Gastrocnemius medialis (tissue), 4 donors: ENCODE measurements at regions not wholly inside any gene's neighbourhood (a gene's known extent, or its start where the extent isn't known, plus 50 kb on each side); places are given as distances from the start of the nearest gene placed in this dataset.

ENCODE experiments used
- ATAC-seq, 2 donors: fragments of 150-250 bp; one replicate each; pipeline ENCODE4 v1.9.1; 2016
- DNase-seq, 2 donors: peaks; one replicate each; pipeline ENCODE4 v3.0.0-alpha.2; 2019
- H3K27ac ChIP-seq, 4 donors: fragments of 200-600 bp; sonication (generic); 1 replicate in 1 of 4; 2 replicates in 3 of 4; pipeline ENCODE4 v1.5.1; 2016 to 2018; ENCODE audit warnings: mild to moderate bottlenecking in 2 of 4, moderate library complexity in 1 of 4
- H3K27me3 ChIP-seq, 3 donors: fragments of 200-600 bp; sonication (generic) in 2 of 3; 1 replicate in 1 of 3; 2 replicates in 2 of 3; pipeline versions ENCODE4 v1.5.1 to v1.6.0; 2016 to 2019; ENCODE audit warnings: mild to moderate bottlenecking in 1 of 3, moderate library complexity in 1 of 3
- H3K36me3 ChIP-seq, 2 donors: fragments of 200-600 bp; sonication (generic) in 1 of 2; one replicate each; pipeline ENCODE4 v1.5.1; 2017 to 2018
- H3K4me1 ChIP-seq, 2 donors: fragments of 200-600 bp; sonication (generic) in 1 of 2; one replicate each; pipeline ENCODE4 v1.5.1; 2016 to 2017; ENCODE audit warnings: mild to moderate bottlenecking in 2 of 2
- H3K4me3 ChIP-seq, 4 donors: fragments of 200-600 bp; sonication (generic) in 3 of 4; 1 replicate in 1 of 4; 2 replicates in 3 of 4; pipeline ENCODE4 v1.5.1; 2016 to 2019; ENCODE audit warnings: mild to moderate bottlenecking in 2 of 4
- H3K9me3 ChIP-seq, 3 donors: fragments of 200-600 bp; sonication (generic) in 2 of 3; 1 replicate in 1 of 3; 2 replicates in 2 of 3; pipeline ENCODE4 v1.5.1; 2016 to 2019
- POLR2A ChIP-seq, 2 donors: fragments of 450-650 bp; IDR thresholded peaks; one replicate each; pipeline ENCODE4 v1.6.1; 2017; ENCODE audit warnings: antibody characterized with exemption in 2 of 2, mild to moderate bottlenecking in 2 of 2, moderate library complexity in 2 of 2
- in situ Hi-C, 4 donors: fragments of 200-750 bp; cut with MboI; loops; one replicate each; pipeline versions ENCODE4 v1.15.0 to v1.8.0; 2017; ENCODE audit warnings: low sequenced_read_pairs in 4 of 4
- intact Hi-C: fragments of 100-400 bp; cut with DNase I; formaldehyde crosslinking; loops from one replicate; pipeline ENCODE4 v1.15.1; 2023; ENCODE audit warnings: low total_unique reads
- TF ChIP-seq, protein P1 (sequence below), 5 experiments: fragments of 450-650 bp in 3 of 5; fragments of 200-600 bp in 2 of 5; sonication (generic) in 2 of 5; IDR thresholded peaks in 4 of 5; conservative IDR thresholded peaks in 1 of 5; 1 replicate in 4 of 5; 2 replicates in 1 of 5; pipeline ENCODE4 v1.5.1; 2016 to 2019; ENCODE audit warnings: antibody characterized with exemption in 5 of 5, mild to moderate bottlenecking in 3 of 5, moderate library complexity in 3 of 5

- Histone ChIP-seq H3K36me3 (no peaks in the 10 kb centered on the region), H3K27ac (no peak overlapping the region), H3K27me3 (no peaks in the 10 kb centered on the region), H3K4me3 (no peak overlapping the region), H3K4me1 (peaks cover 4 to 8% of the 10 kb centered on the region in 2 donors), H3K9me3 (no peaks in the 10 kb centered on the region)
- intact Hi-C loops (loop anchor here (5.0 kb wide), 1 partner anchor 108 kb away; no protein-coding TSS in a partner anchor), in situ Hi-C loops (no loop called here)
- TF ChIP-seq, protein P1, sequence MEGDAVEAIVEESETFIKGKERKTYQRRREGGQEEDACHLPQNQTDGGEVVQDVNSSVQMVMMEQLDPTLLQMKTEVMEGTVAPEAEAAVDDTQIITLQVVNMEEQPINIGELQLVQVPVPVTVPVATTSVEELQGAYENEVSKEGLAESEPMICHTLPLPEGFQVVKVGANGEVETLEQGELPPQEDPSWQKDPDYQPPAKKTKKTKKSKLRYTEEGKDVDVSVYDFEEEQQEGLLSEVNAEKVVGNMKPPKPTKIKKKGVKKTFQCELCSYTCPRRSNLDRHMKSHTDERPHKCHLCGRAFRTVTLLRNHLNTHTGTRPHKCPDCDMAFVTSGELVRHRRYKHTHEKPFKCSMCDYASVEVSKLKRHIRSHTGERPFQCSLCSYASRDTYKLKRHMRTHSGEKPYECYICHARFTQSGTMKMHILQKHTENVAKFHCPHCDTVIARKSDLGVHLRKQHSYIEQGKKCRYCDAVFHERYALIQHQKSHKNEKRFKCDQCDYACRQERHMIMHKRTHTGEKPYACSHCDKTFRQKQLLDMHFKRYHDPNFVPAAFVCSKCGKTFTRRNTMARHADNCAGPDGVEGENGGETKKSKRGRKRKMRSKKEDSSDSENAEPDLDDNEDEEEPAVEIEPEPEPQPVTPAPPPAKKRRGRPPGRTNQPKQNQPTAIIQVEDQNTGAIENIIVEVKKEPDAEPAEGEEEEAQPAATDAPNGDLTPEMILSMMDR (IDR thresholded peaks at IDR 0.05 in 4 of 5, conservative IDR thresholded peaks at IDR 0.05 in 1 of 5) = no peak
- TF ChIP-seq POLR2A (IDR thresholded peaks at IDR 0.05) = no peak
- ATAC-seq (no peak), DNase-seq (no peak)
Observed at GRCh38 chr7:73974948-73975926, 52.7 kb upstream of the ELN start.

DNA sequence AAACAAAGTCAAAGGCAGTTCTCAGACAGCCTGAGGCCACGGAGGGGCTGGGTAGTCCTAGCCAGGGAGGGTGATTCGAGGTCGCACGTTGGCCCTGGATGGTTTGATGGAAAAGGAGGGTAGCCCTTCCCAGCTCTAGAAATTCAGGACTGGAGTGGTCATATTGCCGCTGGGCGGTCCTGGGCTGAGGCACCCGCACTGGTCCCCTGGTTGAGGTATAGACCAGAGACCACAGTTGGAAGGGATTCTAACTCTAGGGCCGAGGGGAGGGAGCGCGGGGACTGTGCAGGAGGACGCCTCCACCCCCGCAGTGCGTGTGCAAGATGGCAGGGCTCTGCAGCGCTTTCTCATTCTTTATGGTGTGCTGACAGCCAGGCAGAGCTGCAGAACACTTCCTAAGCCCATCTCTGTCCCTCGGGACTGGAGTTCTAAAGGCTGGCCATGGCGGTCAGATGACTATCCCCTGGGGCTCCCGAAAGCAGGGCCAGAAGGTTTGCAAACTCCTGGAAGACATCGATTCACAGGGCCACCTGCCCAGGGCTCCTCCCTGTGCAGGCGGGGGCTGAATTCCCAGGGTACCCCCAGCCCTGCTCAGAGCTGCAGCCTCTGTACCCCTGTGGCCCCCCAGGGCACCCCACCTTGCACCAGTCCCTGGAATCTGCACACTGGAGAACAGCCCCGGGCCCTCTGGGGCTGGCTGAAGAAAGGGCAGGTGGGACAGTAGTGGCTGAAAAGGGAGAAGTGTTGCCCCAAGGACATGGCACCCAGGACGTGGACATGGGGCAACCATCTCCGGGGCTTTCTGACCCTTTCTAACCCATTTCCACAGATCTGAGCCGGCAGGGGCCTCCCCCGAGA, 51.0 kb upstream of the ELN start:
- H3K4me1 ChIP-seq = peaks cover 4 to 8% of the 10 kb centered on the region in 2 donors
- H3K36me3 ChIP-seq = no peaks in the 10 kb centered on the region
- H3K4me3 ChIP-seq = no peak overlapping the region
- no peaks in the 10 kb centered on the region for H3K9me3 ChIP-seq
- DNase-seq = peak in 1 of 2 donors; percentile 8
- TF ChIP-seq POLR2A (IDR thresholded peaks at IDR 0.05) = no peak
- TF ChIP-seq, protein P1 (IDR thresholded peaks at IDR 0.05 in 4 of 5, conservative IDR thresholded peaks at IDR 0.05 in 1 of 5) = no peak
- intact Hi-C loops (loop anchor here (5.0 kb wide), 1 partner anchor 110 kb away; no protein-coding TSS in a partner anchor), in situ Hi-C loops (no loop called here)
- ATAC-seq = no peak
- H3K27me3 ChIP-seq = no peaks in the 10 kb centered on the region
- no peak overlapping the region for H3K27ac ChIP-seq

- in situ Hi-C loops (no loop called here), intact Hi-C loops (loop anchor here (5.0 kb wide), 1 partner anchor 111 kb away; no protein-coding TSS in a partner anchor)
- no peak overlapping the region for H3K27ac ChIP-seq
- DNase-seq (no peak), ATAC-seq (no peak)
- no peaks in the 10 kb centered on the region for H3K9me3 ChIP-seq
- no peaks in the 10 kb centered on the region for H3K36me3 ChIP-seq
- H3K27me3 ChIP-seq = no peaks in the 10 kb centered on the region
- no peak overlapping the region for H3K4me3 ChIP-seq
- H3K4me1 ChIP-seq = peaks cover 4 to 8% of the 10 kb centered on the region in 2 donors
- TF ChIP-seq, protein P1 (IDR thresholded peaks at IDR 0.05 in 4 of 5, conservative IDR thresholded peaks at IDR 0.05 in 1 of 5) = no peak
- no peak for TF ChIP-seq POLR2A (IDR thresholded peaks at IDR 0.05)
Observed at GRCh38 chr7:73977619-73978618, 50.1 kb upstream of the ELN start.
